ENCODE measurements at regions not wholly inside any gene's neighbourhood (a gene's known extent, or its start where the extent isn't known, plus 50 kb on each side); places are given as distances from the start of the nearest gene placed in this dataset.

GRCh38 chr16:85249418-85250146 is 137.3 kb upstream of the CIBAR2 start:
- TF ChIP-seq, protein P1, sequence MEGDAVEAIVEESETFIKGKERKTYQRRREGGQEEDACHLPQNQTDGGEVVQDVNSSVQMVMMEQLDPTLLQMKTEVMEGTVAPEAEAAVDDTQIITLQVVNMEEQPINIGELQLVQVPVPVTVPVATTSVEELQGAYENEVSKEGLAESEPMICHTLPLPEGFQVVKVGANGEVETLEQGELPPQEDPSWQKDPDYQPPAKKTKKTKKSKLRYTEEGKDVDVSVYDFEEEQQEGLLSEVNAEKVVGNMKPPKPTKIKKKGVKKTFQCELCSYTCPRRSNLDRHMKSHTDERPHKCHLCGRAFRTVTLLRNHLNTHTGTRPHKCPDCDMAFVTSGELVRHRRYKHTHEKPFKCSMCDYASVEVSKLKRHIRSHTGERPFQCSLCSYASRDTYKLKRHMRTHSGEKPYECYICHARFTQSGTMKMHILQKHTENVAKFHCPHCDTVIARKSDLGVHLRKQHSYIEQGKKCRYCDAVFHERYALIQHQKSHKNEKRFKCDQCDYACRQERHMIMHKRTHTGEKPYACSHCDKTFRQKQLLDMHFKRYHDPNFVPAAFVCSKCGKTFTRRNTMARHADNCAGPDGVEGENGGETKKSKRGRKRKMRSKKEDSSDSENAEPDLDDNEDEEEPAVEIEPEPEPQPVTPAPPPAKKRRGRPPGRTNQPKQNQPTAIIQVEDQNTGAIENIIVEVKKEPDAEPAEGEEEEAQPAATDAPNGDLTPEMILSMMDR (IDR thresholded peaks at IDR 0.05), result peak in 1 of 7 experiments; percentile 12
- no peak for TF ChIP-seq POLR2A (IDR thresholded peaks at IDR 0.05)

Data from body of pancreas (tissue), 4 donors.